Memory B cell (primary cell): ENCODE measurements at regions not wholly inside any gene's neighbourhood (a gene's known extent, or its start where the extent isn't known, plus 50 kb on each side); places are given as distances from the start of the nearest gene placed in this dataset.

Experiments used
- ATAC-seq: fragments of 150-1000 bp; cut with Tn5 transposase; 2 replicates; pipeline ENCODE4 v1.10.0; 2021; ENCODE audit warnings: low read depth, mild to moderate bottlenecking, moderate library complexity
- DNase-seq, 2 donors: peaks; one replicate each; pipeline ENCODE4 v3.0.0; 2022; ENCODE audit warnings: low spot score in 2 of 2
- H3K27ac Mint-ChIP-seq: one replicate; pipeline ENCODE4 v1.8.0; 2022; ENCODE audit warnings: mild to moderate bottlenecking, moderate library complexity, mixed read lengths
- H3K27me3 Mint-ChIP-seq: one replicate; pipeline ENCODE4 v1.8.0; 2022; ENCODE audit warnings: mixed read lengths
- H3K36me3 Mint-ChIP-seq: one replicate; pipeline ENCODE4 v1.8.0; 2022; ENCODE audit warnings: mild to moderate bottlenecking, mixed read lengths
- H3K4me1 Mint-ChIP-seq: one replicate; pipeline ENCODE4 v1.8.0; 2022; ENCODE audit warnings: mixed read lengths
- H3K4me3 Mint-ChIP-seq: one replicate; pipeline ENCODE4 v1.8.0; 2022; ENCODE audit warnings: mild to moderate bottlenecking, moderate library complexity, mixed read lengths
- H3K9me3 Mint-ChIP-seq: one replicate; pipeline ENCODE4 v1.8.0; 2022; ENCODE audit warnings: mixed read lengths

DNA sequence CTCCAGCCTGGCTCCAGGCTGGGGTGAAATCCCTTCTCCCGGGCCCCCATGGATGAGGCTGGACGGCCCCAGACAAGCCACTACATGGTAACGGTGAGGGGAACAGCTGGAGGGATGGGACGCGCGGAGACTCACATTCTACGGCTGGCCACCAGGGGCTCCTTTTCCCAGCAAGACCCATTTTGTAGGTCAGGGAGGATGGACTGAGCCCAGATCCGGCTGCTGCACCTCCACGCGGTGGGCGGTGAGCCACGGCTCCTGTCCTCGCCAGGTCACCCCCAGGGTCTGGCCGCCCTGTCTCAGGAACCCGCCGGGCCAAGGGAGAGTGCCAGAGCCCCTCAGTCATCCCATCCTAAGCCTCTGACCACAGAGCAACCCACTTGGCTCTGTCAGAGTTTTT is 75.0 kb upstream of the ACTRT2 start:
- H3K4me3 Mint-ChIP-seq = no peak overlapping the region
- peaks cover 3% of the 10 kb centered on the region for H3K9me3 Mint-ChIP-seq
- H3K4me1 Mint-ChIP-seq = peaks cover 8% of the 10 kb centered on the region
- H3K27ac Mint-ChIP-seq = no peak overlapping the region
- peaks cover 5% of the 10 kb centered on the region for H3K27me3 Mint-ChIP-seq
- no peak for ATAC-seq
- no peak for DNase-seq
- peaks cover 3% of the 10 kb centered on the region for H3K36me3 Mint-ChIP-seq

DNA sequence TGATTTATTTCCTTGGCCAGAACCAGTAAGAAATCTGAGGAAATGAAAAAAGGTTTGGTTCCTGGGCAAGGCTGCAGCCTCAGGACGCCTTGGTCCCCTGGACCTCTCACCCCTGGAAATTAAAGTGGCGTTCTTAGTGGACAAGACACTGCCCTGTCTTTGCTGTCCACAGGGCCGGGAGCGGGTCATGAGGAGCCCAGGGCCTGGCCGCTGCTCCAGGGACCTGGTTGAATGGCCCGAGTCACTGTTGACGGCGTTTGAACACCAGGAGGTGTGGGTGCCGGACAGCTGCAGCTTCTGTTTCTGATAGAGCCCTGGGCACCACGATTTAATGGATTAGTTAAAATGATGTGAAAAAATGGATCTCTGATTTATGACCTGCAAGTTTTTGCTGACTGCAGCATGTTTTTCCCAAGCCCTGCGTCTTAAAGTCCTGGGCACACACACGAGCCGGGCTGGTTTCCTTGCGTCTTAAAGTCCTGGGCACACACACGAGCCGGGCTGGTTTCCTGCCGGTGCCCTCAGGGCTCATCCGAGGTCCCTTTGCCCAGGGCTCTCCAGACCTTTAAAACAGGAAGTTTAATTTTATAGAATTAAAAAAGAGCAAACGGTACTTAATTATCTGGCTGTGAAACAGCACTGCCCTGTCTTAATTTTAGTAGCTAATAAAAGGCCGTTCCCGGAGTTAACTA is 74.1 kb upstream of the ACTRT2 start:
- ATAC-seq = no peak
- no peak overlapping the region for H3K27ac Mint-ChIP-seq
- peaks cover 8% of the 10 kb centered on the region for H3K4me1 Mint-ChIP-seq
- H3K36me3 Mint-ChIP-seq = peaks cover 2% of the 10 kb centered on the region
- peaks cover 2% of the 10 kb centered on the region for H3K27me3 Mint-ChIP-seq
- H3K9me3 Mint-ChIP-seq = no peaks in the 10 kb centered on the region
- no peak for DNase-seq
- H3K4me3 Mint-ChIP-seq = no peak overlapping the region

DNA sequence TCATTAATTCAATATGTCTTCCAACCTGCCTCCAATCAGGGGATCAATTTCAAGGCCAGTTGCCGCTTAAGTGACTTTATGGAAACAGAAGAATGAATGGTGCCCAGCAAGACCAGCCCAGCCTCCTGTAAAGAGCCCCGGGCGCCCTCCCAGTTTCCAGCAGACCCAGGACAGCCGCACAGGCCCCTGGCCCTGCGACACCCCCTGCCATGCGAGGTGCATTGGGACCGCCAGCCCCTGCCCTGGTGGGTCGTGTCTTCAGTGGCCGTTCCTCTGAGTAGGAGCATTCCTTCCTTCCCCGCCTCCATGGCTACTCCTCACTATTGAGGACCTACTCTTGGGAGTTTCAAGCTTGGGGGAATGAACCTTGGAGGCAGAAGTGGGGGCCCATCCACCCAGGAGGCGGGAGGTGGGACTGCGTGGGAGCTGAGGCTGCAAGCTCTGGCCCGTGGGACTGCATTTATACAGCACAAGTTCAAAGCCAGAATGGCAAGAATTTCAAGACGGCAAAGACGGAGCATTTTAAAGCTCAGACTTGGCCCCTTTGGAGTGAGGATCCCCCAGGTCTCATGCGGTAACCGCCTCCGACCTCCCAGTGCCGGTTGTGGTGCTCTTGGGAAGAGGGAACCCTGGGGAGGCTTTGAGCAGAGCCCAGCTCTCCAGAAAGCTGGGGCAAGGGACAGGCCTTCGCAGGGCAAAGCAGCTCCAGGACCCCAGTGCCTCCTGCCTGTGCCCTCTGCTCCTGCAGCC is 73.1 kb upstream of the ACTRT2 start:
- no peak for ATAC-seq
- H3K27me3 Mint-ChIP-seq = no peaks in the 10 kb centered on the region

DNA sequence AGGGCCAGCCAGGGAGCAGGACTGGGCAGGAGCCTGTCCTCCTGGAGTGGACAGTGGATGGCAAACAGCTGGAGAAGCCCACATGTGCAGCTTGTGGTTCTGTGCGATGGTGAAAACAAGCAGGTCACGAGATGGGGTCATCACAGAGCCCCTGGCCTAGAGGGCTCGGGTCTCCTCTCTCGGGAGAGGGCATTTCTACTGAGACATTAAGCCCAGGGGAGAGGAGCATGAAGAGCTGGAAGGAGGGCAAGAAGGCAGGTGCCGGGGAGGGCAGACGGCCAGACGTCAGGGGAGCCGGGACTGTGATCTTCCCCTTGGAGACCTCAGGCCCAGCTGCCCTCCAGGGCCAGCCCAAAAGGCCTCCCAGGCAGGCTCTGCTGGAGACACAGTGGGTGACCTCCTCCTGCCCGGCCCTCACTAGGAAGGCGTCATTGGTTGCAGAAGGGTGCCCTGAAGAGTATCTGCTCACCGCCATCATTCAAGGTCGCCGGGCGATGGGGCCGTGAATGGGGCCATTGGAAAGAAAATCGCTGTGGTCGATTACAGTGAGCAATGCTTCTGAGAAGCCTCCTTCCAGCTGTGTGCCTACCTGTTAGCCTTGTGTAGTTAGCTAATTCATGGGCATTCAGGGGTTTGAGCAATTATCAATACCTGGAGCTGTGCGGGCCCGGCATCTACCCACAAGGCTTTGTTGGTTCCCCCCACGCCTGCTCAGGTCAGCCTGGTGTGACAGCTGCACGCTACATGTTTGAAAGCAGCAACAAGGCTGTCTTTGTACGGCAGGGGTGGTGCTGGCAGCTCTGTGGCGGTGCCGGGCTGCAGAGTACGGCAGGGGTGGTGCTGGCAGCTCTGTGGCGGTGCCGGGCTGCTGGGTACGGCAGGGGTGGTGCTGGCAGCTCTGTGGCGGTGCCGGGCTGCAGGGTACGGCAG is 72.3 kb upstream of the ACTRT2 start:
- Mint-ChIP-seq H3K4me1 (peaks cover 21% of the 10 kb centered on the region), H3K9me3 (peaks cover 6% of the 10 kb centered on the region), H3K27me3 (no peaks in the 10 kb centered on the region), H3K4me3 (no peak overlapping the region), H3K36me3 (peaks cover 8% of the 10 kb centered on the region), H3K27ac (peak overlapping the region; percentile 72)
- no peak for ATAC-seq
- DNase-seq = no peak

More for the DNA sequence above, 73.1 kb upstream of the ACTRT2 start:
- no peak overlapping the region for H3K27ac Mint-ChIP-seq
- DNase-seq = no peak
- H3K4me1 Mint-ChIP-seq = peaks cover 14% of the 10 kb centered on the region
- peaks cover 4% of the 10 kb centered on the region for H3K9me3 Mint-ChIP-seq
- peaks cover 7% of the 10 kb centered on the region for H3K36me3 Mint-ChIP-seq
- no peak overlapping the region for H3K4me3 Mint-ChIP-seq

DNA sequence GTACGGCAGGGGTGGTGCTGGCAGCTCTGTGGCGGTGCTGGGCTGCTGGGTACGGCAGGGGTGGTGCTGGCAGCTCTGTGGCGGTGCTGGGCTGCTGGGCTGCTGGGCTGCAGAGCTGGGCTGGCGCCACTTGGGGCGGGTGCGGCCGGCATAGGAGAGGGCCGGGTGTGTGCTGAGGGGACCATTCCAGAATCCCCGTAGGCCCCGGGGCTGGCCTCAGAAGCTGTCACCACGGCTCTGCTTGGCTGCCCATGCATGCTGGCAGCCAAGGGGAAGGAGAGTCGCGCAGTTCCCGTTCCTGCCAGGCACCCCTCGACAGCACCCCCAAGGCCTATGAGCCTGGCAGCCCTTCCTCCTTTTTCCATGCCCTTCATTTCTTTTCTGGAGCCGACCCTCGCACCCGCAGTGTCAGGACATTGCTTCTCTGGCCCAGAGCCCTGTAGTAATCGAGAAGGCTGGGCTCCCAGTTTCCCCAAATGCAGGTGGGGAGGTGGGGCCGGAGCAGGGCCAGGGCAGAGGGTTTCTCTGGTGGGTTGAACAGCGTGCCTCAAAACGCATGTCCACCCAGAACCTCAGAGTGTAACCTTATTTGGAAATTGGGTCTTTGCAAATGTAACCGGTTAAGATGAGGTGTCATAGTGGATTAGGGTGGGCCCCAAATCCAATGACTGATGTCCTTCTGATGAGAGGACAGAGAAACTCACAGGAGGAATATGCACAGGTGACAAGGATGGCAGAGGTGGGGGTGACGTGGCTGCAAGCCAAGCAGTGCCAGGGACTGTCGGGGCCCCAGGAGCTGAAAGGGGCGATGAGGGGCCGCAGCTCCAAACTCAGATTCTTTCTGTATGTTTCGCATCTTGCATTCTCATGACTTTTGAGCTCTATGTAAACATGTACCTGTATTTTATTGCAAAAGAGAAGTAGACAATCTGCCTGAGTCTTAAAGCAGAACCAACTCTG is 71.0 kb upstream of the ACTRT2 start:
- H3K4me3 Mint-ChIP-seq = no peak overlapping the region
- H3K27me3 Mint-ChIP-seq = no peaks in the 10 kb centered on the region
- H3K4me1 Mint-ChIP-seq = peaks cover 29% of the 10 kb centered on the region
- H3K9me3 Mint-ChIP-seq = peaks cover 6% of the 10 kb centered on the region
- H3K27ac Mint-ChIP-seq = peak overlapping the region; percentile 20
- peaks cover 8% of the 10 kb centered on the region for H3K36me3 Mint-ChIP-seq
- DNase-seq (peak in 1 of 2 donors; percentile 11), ATAC-seq (peak; percentile 67)

DNA sequence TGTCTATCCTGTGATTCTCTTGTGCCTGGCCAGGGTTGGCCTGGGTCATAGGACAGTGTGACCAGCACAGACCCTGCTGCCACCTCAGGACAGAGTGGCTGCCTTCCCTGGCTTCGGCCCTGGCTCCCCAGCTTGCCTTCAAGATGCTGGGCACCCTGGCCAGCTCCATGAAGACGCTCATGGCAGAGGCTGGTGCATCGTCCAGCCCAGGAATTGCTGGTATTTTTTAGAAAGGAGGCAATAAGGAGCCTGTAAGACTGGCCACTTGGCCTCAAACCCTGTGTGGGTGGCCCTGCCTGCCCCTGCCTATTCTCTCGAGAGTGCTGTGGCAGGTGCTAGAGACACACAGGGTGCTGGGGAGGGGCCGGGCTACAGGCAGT is 70.4 kb upstream of the ACTRT2 start:
- peaks cover 29% of the 10 kb centered on the region for H3K4me1 Mint-ChIP-seq
- peak overlapping the region; percentile 20 for H3K27ac Mint-ChIP-seq
- H3K9me3 Mint-ChIP-seq = peaks cover 6% of the 10 kb centered on the region
- no peak overlapping the region for H3K4me3 Mint-ChIP-seq
- peaks cover 8% of the 10 kb centered on the region for H3K36me3 Mint-ChIP-seq
- ATAC-seq = no peak
- H3K27me3 Mint-ChIP-seq = no peaks in the 10 kb centered on the region
- DNase-seq = no peak

DNA sequence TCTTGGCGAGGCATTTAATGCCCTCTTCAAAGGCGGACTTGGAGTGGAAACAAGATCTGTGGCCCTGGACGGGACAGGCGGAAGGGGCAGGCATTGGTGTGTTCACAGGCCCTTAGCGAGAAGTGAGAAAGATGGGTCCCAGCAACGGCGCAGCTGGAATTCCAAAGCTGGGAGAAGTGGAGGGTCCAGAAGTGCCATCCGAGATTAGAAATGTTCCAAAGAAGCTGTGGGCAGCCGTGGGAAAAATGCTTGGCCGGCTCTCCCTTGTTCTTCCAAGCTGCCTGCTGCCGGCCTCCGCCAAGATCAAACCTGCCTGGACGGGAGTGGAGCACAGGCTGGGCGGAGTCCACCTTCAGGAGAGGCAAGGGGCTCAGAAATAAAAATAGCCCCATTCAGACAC is 69.4 kb upstream of the ACTRT2 start:
- Mint-ChIP-seq H3K27ac (no peak overlapping the region), H3K4me1 (peaks cover 35% of the 10 kb centered on the region), H3K9me3 (peaks cover 10% of the 10 kb centered on the region), H3K27me3 (no peaks in the 10 kb centered on the region), H3K36me3 (peaks cover 13% of the 10 kb centered on the region), H3K4me3 (no peak overlapping the region)
- no peak for DNase-seq
- ATAC-seq = no peak

DNA sequence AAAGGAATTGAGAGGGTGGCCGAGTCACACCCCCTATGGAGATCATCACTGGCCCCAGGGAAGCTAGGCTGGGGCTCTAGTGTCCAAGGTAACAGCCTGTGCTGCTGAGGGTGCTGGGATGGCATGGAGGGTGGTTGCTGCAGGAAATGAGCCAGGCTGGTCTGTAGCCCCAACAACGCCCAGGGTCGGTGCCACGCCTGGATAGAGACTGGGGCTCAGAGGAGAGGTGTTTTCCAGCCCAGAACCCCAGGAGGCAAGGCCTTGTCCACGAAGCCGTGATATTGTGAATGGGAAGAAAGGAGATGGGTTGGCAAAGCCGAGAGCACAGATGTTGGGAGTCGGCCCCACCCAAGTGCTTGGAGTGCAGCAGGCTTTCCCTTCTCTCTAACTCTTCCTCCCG is 68.9 kb upstream of the ACTRT2 start:
- Mint-ChIP-seq H3K4me1 (peaks cover 33% of the 10 kb centered on the region), H3K36me3 (peaks cover 13% of the 10 kb centered on the region), H3K27ac (no peak overlapping the region), H3K9me3 (peaks cover 10% of the 10 kb centered on the region), H3K4me3 (no peak overlapping the region), H3K27me3 (no peaks in the 10 kb centered on the region)
- DNase-seq = no peak
- ATAC-seq = no peak

DNA sequence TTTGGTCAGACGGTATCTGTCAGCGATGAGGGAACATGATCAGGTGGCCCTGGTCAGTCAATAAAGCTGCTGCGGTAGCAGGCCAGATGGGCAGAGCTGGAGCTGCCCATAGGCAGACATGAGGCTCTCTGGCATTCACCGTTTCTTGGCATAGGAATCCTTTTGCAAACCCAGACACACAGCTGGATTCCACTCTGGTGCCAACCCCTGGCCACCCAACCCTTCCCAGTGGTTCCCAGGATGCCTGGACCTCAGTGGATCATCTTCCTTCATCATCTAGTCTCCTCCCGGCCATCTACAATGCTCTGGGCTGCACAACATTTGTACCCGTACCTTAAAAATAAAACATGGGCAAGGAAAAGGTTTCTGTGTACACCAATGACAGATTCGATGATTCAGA is 68.3 kb upstream of the ACTRT2 start:
- Mint-ChIP-seq H3K4me3 (peak overlapping the region; percentile 37), H3K27ac (peak overlapping the region; percentile 70), H3K36me3 (peaks cover 13% of the 10 kb centered on the region), H3K4me1 (peaks cover 33% of the 10 kb centered on the region), H3K27me3 (no peaks in the 10 kb centered on the region), H3K9me3 (peaks cover 11% of the 10 kb centered on the region)
- DNase-seq (no peak), ATAC-seq (no peak)

DNA sequence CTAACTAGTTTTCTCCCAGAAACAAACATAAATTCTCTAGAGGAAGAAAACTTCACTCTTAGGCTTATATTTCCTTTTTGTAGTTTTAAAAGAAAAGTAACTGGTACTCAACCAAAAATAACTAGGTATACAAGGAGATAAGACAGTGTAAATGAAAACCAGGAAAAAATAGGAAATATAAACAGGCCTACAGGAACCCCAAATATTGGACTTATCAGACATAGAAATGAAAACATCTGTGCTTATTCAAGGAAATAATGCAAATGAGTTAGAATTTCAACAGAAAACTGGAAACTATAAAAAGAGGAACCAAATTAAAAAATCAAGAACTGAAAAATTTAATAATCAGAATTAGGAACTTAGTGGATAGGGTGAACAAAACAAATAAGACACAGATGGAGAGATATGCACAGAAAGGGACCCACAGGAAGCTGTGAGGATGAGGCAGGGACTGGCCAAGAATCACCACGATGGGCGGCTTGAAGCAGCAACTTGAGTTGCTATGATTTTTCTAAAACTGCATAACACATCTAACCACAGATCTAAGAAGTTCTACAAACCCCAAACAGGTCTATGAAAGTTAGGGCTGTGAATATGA is 67.5 kb upstream of the ACTRT2 start:
- ATAC-seq (peak; percentile 73), DNase-seq (no peak)
- Mint-ChIP-seq H3K4me3 (peak overlapping the region; percentile 0), H3K27ac (peak overlapping the region; percentile 70), H3K36me3 (peaks cover 13% of the 10 kb centered on the region), H3K27me3 (no peaks in the 10 kb centered on the region), H3K4me1 (peaks cover 33% of the 10 kb centered on the region), H3K9me3 (peaks cover 13% of the 10 kb centered on the region)

DNA sequence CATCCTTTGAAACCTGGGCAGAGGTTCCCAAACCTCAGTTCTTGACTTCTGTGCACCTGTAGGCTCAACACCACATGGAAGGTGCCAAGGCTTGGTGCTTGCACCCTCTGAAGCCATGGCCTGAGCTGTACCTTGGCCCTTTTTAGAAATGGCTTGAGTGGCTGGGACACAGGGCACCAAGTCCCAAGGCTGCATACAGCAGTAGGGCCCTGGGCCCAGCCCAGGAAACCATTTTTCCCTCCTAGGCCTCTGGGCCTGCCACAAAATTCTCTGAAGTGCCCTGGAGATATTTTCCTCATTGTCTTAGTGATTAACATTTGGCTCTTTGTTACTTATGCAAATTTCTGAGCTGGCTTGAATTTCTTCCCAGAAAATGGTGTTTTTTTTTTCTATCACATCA is 65.6 kb upstream of the ACTRT2 start:
- H3K4me1 Mint-ChIP-seq = peaks cover 27% of the 10 kb centered on the region
- H3K9me3 Mint-ChIP-seq = peaks cover 13% of the 10 kb centered on the region

DNA sequence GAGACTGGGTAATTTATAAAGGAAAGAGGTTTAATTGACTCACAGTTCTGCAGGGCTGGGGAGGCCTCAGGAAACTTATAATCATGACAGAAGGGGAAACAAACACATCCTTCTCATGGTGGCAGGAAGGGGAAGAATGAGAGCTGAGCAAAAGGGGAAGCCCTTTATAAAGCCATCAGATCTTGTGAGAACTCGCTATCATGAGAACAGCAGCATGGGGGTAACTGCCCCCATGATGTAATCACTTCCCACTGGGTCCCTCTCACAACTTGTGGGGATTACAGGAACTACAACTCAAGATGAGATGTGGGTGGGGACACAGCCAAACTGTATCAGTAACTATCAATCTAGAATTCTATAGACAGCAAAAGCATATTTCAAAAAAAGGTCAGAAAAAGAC is 64.7 kb upstream of the ACTRT2 start:
- ATAC-seq = peak; percentile 40
- H3K27ac Mint-ChIP-seq = no peak overlapping the region
- peaks cover 13% of the 10 kb centered on the region for H3K9me3 Mint-ChIP-seq
- no peak overlapping the region for H3K4me3 Mint-ChIP-seq
- DNase-seq = no peak
- H3K4me1 Mint-ChIP-seq = peaks cover 27% of the 10 kb centered on the region
- H3K27me3 Mint-ChIP-seq = no peaks in the 10 kb centered on the region
- peaks cover 13% of the 10 kb centered on the region for H3K36me3 Mint-ChIP-seq

More for the DNA sequence above, 65.6 kb upstream of the ACTRT2 start:
- H3K4me3 Mint-ChIP-seq = no peak overlapping the region
- peaks cover 13% of the 10 kb centered on the region for H3K36me3 Mint-ChIP-seq
- no peak for DNase-seq
- no peak overlapping the region for H3K27ac Mint-ChIP-seq
- no peak for ATAC-seq
- no peaks in the 10 kb centered on the region for H3K27me3 Mint-ChIP-seq

DNA sequence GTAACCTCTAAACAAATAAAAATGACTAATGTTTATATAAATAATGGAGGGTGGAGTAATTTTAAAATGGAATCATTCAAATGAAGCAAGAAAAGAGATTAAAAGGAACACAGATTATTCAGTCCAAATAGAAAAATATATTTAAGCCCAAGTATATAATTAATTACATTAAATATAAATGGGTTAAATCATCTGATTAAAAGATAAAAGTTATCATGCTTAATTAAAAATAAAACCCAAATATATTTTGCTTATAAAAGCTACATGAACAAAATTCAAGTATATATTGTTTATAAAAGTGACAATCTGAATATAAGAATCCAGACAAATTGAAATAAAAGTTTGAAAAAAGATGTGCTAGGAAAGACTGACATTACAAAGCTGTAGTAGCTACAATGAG is 63.9 kb upstream of the ACTRT2 start:
- Mint-ChIP-seq H3K4me1 (peaks cover 27% of the 10 kb centered on the region), H3K36me3 (peaks cover 11% of the 10 kb centered on the region), H3K4me3 (no peak overlapping the region), H3K27me3 (no peaks in the 10 kb centered on the region), H3K27ac (no peak overlapping the region), H3K9me3 (peaks cover 13% of the 10 kb centered on the region)
- ATAC-seq (no peak), DNase-seq (no peak)
